Endothelial cell of umbilical vein (primary cell): ENCODE measurements at regions not wholly inside any gene's neighbourhood (a gene's known extent, or its start where the extent isn't known, plus 50 kb on each side); places are given as distances from the start of the nearest gene placed in this dataset.

Experiments
- CTCF ChIP-seq, 2 donors: IDR thresholded peaks; 1 replicate in 1 of 2; 2 replicates in 1 of 2; pipeline ENCODE4 v1.5.1; 2011; ENCODE audit warnings: low read length in 2 of 2, mild to moderate bottlenecking in 2 of 2, moderate library complexity in 2 of 2, control low read depth in 1 of 2, inconsistent platforms in 1 of 2, low read depth in 1 of 2; ENCODE audit not compliant: insufficient read depth in 1 of 2; ENCODE audit errors: extremely low read depth in 1 of 2
- EZH2 ChIP-seq: IDR thresholded peaks from 2 replicates; pipeline ENCODE4 v1.6.1; 2012; ENCODE audit warnings: borderline replicate concordance, low read depth, mild to moderate bottlenecking, moderate library complexity, low read length, inconsistent platforms; ENCODE audit not compliant: severe bottlenecking
- JUN ChIP-seq: IDR thresholded peaks from 2 replicates; pipeline ENCODE4 v1.6.1; 2011; ENCODE audit warnings: borderline replicate concordance, low read depth; ENCODE audit not compliant: insufficient read length, insufficient read depth
- MYC ChIP-seq: IDR thresholded peaks from one replicate; pipeline ENCODE4 v1.6.1; 2011; ENCODE audit warnings: mild to moderate bottlenecking, low read depth, low read length
- POLR2A ChIP-seq: IDR thresholded peaks from 2 replicates; pipeline ENCODE4 v1.6.1; 2012; ENCODE audit warnings: low read depth, mild to moderate bottlenecking, control low read depth, low read length
- POLR2AphosphoS5 ChIP-seq: IDR thresholded peaks from 2 replicates; pipeline ENCODE4 v1.6.1; 2012; ENCODE audit warnings: low read depth, mild to moderate bottlenecking, control low read depth, low read length, moderate library complexity; ENCODE audit not compliant: insufficient read depth
- TF ChIP-seq, protein P1 (sequence below): IDR thresholded peaks from 2 replicates; pipeline ENCODE4 v1.6.1; 2011; ENCODE audit not compliant: insufficient read depth, insufficient read length

GRCh38 chr3:104820959-104821358, 545.8 kb upstream of the ALCAM start:
- TF ChIP-seq, protein P1, sequence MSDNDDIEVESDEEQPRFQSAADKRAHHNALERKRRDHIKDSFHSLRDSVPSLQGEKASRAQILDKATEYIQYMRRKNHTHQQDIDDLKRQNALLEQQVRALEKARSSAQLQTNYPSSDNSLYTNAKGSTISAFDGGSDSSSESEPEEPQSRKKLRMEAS: no peak
- TF ChIP-seq CTCF (IDR thresholded peaks at IDR 0.05; ENCODE audit: extremely low read depth in 1 of 2, insufficient read depth in 1 of 2, low read depth in 1 of 2, low read length in 2 of 2): no peak
- TF ChIP-seq POLR2A: no peak
- TF ChIP-seq POLR2AphosphoS5: no peak
- TF ChIP-seq EZH2: no peak
- TF ChIP-seq MYC: no peak
- no peak for TF ChIP-seq JUN
